Endothelial cell of umbilical vein (primary cell): ENCODE measurements at regions not wholly inside any gene's neighbourhood (a gene's known extent, or its start where the extent isn't known, plus 50 kb on each side); places are given as distances from the start of the nearest gene placed in this dataset.
"Not testable (repeated sequence)": the region's sequence is repeated elsewhere in the genome, so short reads cannot be mapped to it uniquely, and the experiment has no call there.

Experiments
- CTCF ChIP-seq, 2 donors: IDR thresholded peaks; 1 replicate in 1 of 2; 2 replicates in 1 of 2; pipeline ENCODE4 v1.5.1; 2011; ENCODE audit warnings: low read length in 2 of 2, mild to moderate bottlenecking in 2 of 2, moderate library complexity in 2 of 2, control low read depth in 1 of 2, inconsistent platforms in 1 of 2, low read depth in 1 of 2; ENCODE audit not compliant: insufficient read depth in 1 of 2; ENCODE audit errors: extremely low read depth in 1 of 2
- EZH2 ChIP-seq: IDR thresholded peaks from 2 replicates; pipeline ENCODE4 v1.6.1; 2012; ENCODE audit warnings: borderline replicate concordance, low read depth, mild to moderate bottlenecking, moderate library complexity, low read length, inconsistent platforms; ENCODE audit not compliant: severe bottlenecking
- MAX ChIP-seq: IDR thresholded peaks from 2 replicates; pipeline ENCODE4 v1.6.1; 2011; ENCODE audit not compliant: insufficient read depth, insufficient read length
- POLR2A ChIP-seq: IDR thresholded peaks from 2 replicates; pipeline ENCODE4 v1.6.1; 2012; ENCODE audit warnings: low read depth, mild to moderate bottlenecking, control low read depth, low read length
- POLR2AphosphoS5 ChIP-seq: IDR thresholded peaks from 2 replicates; pipeline ENCODE4 v1.6.1; 2012; ENCODE audit warnings: low read depth, mild to moderate bottlenecking, control low read depth, low read length, moderate library complexity; ENCODE audit not compliant: insufficient read depth

- TF ChIP-seq CTCF (IDR thresholded peaks at IDR 0.05; ENCODE audit: extremely low read depth in 1 of 2, insufficient read depth in 1 of 2, low read depth in 1 of 2, low read length in 2 of 2); POLR2A; MAX; POLR2AphosphoS5; EZH2: not testable (repeated sequence)
Observed at GRCh38 chr2:160577081-160577480, 83.5 kb upstream of the RBMS1 start.
